OCI-LY3 (cell line): ENCODE measurements at regions not wholly inside any gene's neighbourhood (a gene's known extent, or its start where the extent isn't known, plus 50 kb on each side); places are given as distances from the start of the nearest gene placed in this dataset.

Experiments used
- CTCF ChIP-seq: fragments of 200-600, 300-600 bp; sonication (generic); IDR thresholded peaks from 2 replicates; pipeline ENCODE4 v1.5.1; 2014; ENCODE audit warnings: antibody characterized with exemption, low read length, low read depth
- EZH2phosphoT487 ChIP-seq: fragments of 200-600 bp; shearing (Covaris generic); IDR thresholded peaks from 2 replicates; pipeline ENCODE4 v1.6.1; 2018; ENCODE audit warnings: antibody characterized with exemption, mixed run types, low read depth

GRCh38 chr18:61749546-61749945 lies 143.3 kb downstream of the RNF152 start:
- TF ChIP-seq CTCF (no peak), EZH2phosphoT487 (no peak)
